ENCODE measurements at regions not wholly inside any gene's neighbourhood (a gene's known extent, or its start where the extent isn't known, plus 50 kb on each side); places are given as distances from the start of the nearest gene placed in this dataset.

DNA sequence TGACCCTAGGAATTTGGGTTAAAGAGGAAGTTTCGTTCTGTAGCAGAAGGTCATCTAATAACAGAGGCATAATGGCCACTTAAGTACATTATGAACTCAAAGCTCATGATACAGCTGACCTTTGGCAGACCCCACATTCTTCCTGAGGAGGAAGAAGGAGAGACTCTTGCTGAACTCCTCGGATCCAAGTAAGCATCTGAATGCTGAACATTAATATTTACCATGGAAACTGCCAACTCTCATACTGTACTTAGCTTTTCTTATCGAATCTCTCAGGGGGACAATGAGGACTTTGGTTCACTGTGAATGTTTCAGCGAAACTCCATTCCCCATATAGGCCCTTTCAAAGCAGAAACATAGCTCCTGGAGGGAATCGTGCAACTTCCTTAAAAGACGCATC, 781.4 kb upstream of the GYPC start:
- FAIRE-seq = no peak

More for the DNA sequence above, 781.4 kb upstream of the GYPC start:
- no peak for ATAC-seq
- no peak overlapping the region for H3K9ac ChIP-seq (ENCODE audit: insufficient read depth, low read depth, low read length)
- H3K27ac ChIP-seq (ENCODE audit: extremely low read length, insufficient read depth, low read length) = no peak overlapping the region
- POLR2A ChIA-PET = no interaction called here
- WGBS (ENCODE audit: low lambda C conversion rate) = 21% methylated on average over 6 of the region's 6 CpGs
- no peak overlapping the region for H3K4me3 ChIP-seq (replicated peaks in 1 of 3; ENCODE audit: insufficient read depth in 1 of 3, low read depth in 2 of 3, low read length in 3 of 3)
- no peaks in the 10 kb centered on the region for H4K20me1 ChIP-seq (ENCODE audit: insufficient read depth, low read length)
- H3K4me1 ChIP-seq (ENCODE audit: insufficient read depth, low read length) = no peaks in the 10 kb centered on the region
- TF ChIP-seq NFE2L2 (IDR thresholded peaks at IDR 0.05; ENCODE audit: low read length) = no peak
- TF ChIP-seq, protein P1, sequence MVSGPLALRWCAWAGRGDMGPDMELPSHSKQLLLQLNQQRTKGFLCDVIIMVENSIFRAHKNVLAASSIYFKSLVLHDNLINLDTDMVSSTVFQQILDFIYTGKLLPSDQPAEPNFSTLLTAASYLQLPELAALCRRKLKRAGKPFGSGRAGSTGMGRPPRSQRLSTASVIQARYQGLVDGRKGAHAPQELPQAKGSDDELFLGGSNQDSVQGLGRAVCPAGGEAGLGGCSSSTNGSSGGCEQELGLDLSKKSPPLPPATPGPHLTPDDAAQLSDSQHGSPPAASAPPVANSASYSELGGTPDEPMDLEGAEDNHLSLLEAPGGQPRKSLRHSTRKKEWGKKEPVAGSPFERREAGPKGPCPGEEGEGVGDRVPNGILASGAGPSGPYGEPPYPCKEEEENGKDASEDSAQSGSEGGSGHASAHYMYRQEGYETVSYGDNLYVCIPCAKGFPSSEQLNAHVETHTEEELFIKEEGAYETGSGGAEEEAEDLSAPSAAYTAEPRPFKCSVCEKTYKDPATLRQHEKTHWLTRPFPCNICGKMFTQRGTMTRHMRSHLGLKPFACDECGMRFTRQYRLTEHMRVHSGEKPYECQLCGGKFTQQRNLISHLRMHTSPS (CRISPR knock-in tag; IDR thresholded peaks at IDR 0.05; ENCODE audit: low read depth) = no peak
- TF ChIP-seq, protein P2, sequence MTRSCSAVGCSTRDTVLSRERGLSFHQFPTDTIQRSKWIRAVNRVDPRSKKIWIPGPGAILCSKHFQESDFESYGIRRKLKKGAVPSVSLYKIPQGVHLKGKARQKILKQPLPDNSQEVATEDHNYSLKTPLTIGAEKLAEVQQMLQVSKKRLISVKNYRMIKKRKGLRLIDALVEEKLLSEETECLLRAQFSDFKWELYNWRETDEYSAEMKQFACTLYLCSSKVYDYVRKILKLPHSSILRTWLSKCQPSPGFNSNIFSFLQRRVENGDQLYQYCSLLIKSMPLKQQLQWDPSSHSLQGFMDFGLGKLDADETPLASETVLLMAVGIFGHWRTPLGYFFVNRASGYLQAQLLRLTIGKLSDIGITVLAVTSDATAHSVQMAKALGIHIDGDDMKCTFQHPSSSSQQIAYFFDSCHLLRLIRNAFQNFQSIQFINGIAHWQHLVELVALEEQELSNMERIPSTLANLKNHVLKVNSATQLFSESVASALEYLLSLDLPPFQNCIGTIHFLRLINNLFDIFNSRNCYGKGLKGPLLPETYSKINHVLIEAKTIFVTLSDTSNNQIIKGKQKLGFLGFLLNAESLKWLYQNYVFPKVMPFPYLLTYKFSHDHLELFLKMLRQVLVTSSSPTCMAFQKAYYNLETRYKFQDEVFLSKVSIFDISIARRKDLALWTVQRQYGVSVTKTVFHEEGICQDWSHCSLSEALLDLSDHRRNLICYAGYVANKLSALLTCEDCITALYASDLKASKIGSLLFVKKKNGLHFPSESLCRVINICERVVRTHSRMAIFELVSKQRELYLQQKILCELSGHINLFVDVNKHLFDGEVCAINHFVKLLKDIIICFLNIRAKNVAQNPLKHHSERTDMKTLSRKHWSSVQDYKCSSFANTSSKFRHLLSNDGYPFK (CRISPR knock-in tag; IDR thresholded peaks at IDR 0.05; ENCODE audit: borderline replicate concordance) = no peak
- TF ChIP-seq RAD51 (IDR thresholded peaks at IDR 0.05; ENCODE audit: borderline replicate concordance) = no peak
- no peak for TF ChIP-seq ZNF207 (IDR thresholded peaks at IDR 0.05; ENCODE audit: borderline replicate concordance)
- TF ChIP-seq, protein P3, sequence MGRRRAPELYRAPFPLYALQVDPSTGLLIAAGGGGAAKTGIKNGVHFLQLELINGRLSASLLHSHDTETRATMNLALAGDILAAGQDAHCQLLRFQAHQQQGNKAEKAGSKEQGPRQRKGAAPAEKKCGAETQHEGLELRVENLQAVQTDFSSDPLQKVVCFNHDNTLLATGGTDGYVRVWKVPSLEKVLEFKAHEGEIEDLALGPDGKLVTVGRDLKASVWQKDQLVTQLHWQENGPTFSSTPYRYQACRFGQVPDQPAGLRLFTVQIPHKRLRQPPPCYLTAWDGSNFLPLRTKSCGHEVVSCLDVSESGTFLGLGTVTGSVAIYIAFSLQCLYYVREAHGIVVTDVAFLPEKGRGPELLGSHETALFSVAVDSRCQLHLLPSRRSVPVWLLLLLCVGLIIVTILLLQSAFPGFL (CRISPR knock-in tag; IDR thresholded peaks at IDR 0.05) = no peak
- no peak for TF ChIP-seq SIN3A (IDR thresholded peaks at IDR 0.05; ENCODE audit: borderline replicate concordance, low read depth, low read length)
- no peak for TF ChIP-seq ZNF260 (CRISPR knock-in tag; IDR thresholded peaks at IDR 0.05; ENCODE audit: borderline replicate concordance, low read depth)
- TF ChIP-seq ATF1 (CRISPR knock-in tag; IDR thresholded peaks at IDR 0.05) = no peak
- TF ChIP-seq FOXM1 (CRISPR knock-in tag; IDR thresholded peaks at IDR 0.05) = no peak
- TF ChIP-seq SOX5 (CRISPR knock-in tag; IDR thresholded peaks at IDR 0.05; ENCODE audit: borderline replicate concordance) = no peak
- intact Hi-C loops (cut with micrococcal nuclease; ENCODE audit: unreplicated experiment) = no loop called here
- no peaks in the 10 kb centered on the region for H3K27me3 ChIP-seq (ENCODE audit: control insufficient read depth in 1 of 2, insufficient read depth in 2 of 2, low read length in 2 of 2)
- no TSS peak for BruUV-seq (replicated peaks)
- in situ Hi-C loops (cut with HindIII; ENCODE audit: extremely low pct_ligation_motif_present, low pct_unique_long_range_greater_than_20kb) = no loop called here
- no peaks in the 10 kb centered on the region for H3K79me2 ChIP-seq (ENCODE audit: insufficient read depth, low read length)
- H3K4me2 ChIP-seq (ENCODE audit: low read depth, low read length) = no peak overlapping the region
- peaks cover 73% of the 10 kb centered on the region for H3K9me3 ChIP-seq (ENCODE audit: low read length)
- H3K36me3 ChIP-seq (replicated peaks in 1 of 2; ENCODE audit: control insufficient read depth in 1 of 2, insufficient read depth in 2 of 2, low read length in 2 of 2) = no peaks in the 10 kb centered on the region
- CTCF ChIA-PET (ENCODE audit: low intra/inter-chr PET ratio, low total read pairs) = no interaction called here
- H2AFZ ChIP-seq (ENCODE audit: low read length) = no peak overlapping the region
- DNase-seq (ENCODE audit: low spot score) = no peak

All from HepG2 (cell line).